RPMI7951 (cell line): ENCODE measurements at regions not wholly inside any gene's neighbourhood (a gene's known extent, or its start where the extent isn't known, plus 50 kb on each side); places are given as distances from the start of the nearest gene placed in this dataset.

Experiments used
- DNase-seq: peaks from one replicate; pipeline ENCODE4 v3.0.0-alpha.2; 2012; ENCODE audit warnings: low read depth

- DNase-seq = no peak
These were observed 312.8 kb downstream of the ZPLD1 start for GRCh38 chr3:102747611-102748010.

DNA sequence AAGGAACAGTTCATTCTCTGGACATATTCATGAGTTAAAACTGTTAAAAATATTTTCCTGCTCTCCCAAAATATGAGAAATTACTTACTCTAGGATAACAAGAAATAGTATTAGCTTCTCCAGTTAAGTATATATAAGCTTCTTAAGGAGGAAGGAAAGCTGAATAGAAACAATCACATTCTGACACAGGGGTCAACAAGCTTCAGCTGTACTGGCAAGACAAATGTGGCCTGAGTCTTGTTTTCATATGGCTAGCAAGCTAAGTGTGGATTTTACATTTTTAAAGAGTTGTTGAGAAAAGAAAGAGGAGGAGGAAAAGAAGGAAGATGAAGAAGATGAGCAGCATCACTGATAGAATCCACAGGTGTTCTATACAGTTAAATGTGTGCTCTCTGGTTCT, 313.8 kb downstream of the ZPLD1 start:
- DNase-seq = no peak

DNA sequence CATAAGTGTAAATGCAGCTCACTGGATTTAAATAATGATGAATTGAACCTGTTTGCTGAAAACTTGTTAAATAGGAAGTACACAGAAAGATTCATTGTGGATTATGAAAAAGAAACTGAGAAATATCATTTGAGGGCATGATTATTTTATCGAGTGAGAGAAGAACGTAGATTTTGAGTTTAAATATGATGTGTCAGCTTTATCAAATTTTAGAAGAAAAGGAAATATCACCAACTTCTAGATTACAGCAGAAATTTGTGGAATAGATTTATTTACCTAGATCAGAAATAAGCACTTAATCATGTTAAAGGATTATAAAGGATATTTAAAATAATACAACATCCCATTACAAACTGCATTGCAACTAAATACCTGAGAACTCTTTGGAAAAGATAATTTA, 315.5 kb downstream of the ZPLD1 start:
- DNase-seq = no peak

GRCh38 chr3:102753901-102754300, 319.1 kb downstream of the ZPLD1 start:
- DNase-seq = no peak

DNA sequence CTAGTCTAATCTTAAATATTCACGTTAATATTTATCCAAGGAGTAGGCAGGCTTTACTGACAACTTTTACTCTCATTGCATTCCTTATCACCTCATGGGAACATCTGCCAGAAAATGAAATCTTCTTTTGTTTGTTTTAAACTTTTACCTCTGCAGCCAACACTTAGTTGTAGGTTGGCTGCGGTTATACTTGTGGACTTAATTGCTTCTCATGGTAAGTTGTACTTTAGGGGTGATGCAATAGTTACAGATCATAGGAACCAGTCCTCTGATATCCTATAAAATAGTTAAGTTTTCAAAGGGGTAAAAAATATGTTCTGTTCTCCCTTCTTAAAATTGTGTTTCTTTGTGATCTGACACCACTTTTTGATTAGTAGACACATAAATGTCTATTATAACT, 321.9 kb downstream of the ZPLD1 start:
- no peak for DNase-seq

DNA sequence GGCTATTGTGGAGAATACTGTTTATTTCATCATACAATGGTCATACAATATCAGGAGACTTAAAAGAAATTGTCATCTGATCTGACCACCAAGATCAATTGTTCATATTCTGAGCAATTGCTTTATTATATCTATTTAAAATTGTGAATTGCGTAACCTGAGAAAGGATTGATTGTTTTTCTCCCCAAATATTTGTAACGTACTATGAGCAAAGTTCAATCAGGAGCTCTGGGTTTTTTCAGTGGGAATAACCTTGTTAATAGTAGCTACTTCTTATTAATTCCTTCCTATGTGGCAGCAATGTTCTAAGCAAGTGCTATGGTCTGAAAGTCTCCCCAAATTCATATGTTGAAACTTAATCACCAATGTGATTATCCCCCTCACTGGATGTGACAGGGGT, 323.1 kb downstream of the ZPLD1 start:
- no peak for DNase-seq

DNA sequence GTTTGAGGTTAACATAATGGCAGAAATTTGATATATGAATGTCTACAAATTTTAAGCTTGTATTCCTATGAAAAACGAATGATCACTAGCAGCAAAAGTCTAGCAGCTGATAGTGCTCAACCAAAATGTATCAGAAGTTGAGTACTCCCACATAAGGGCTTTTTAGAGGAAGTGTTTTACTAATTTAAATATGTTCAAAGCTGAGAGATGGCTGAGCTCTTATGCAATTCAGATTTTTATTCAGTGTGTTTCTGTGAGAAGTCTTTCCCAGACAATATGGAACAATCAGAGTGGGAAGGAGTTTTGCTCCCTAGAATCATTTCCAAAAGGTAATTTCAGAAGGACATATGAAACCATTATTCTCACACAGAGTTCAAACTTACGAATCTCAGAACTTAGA, 327.0 kb downstream of the ZPLD1 start:
- no peak for DNase-seq

DNA sequence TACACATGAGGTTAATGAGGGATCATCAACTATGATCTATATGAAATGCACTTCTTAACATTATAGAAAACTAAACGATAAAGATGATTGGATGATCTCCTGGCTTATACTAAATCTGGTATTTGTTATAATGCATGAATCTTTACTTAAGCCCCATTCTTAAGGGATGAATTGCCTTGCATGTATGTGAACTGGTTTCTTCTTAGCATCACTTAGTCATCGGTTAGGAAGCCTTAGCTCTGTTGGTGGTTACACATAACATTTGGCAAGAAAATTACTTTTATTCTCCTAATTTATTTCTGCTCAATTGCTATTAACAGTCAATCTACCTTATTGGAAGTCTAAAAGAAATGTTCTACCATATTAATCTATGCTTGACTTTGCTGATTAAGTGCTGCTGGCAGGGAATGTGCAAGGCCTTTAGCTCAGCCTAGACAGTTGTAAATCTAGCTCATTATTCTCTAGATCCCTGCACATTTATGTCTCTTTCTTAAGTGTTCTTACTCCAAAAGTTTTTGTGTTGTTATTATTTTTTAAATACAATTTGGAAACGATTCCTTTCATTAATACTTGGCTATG, 356.0 kb downstream of the ZPLD1 start:
- no peak for DNase-seq

GRCh38 chr3:102791641-102792589, 357.1 kb downstream of the ZPLD1 start:
- no peak for DNase-seq

DNA sequence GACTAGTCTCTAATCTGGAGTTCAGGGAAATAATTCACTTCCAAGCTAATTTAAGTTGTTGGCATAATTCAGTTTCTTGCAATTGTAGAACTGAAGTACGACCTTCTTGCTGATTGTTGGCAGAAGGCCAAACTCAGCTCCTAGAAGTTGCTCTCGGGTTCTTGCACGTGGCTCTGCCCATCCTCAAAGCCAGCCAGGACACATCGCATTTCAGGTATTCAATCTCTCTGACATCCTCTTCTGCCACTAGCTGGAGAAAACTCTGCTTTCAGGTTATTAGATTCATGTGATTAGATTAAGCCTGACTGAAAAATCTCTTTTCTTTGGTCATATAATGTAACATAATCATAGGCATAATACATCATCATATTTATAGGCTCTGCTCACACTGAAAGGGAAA, 362.0 kb downstream of the ZPLD1 start:
- no peak for DNase-seq

- DNase-seq = no peak
These were observed 368.1 kb downstream of the ZPLD1 start for GRCh38 chr3:102802819-102803420.

- no peak for DNase-seq
These were observed 376.1 kb downstream of the ZPLD1 start for GRCh38 chr3:102810937-102811336.

GRCh38 chr3:102826636-102827035, 391.8 kb downstream of the ZPLD1 start:
- no peak for DNase-seq

- DNase-seq = no peak
These were observed 392.6 kb downstream of the ZPLD1 start for GRCh38 chr3:102827386-102827785.

DNA sequence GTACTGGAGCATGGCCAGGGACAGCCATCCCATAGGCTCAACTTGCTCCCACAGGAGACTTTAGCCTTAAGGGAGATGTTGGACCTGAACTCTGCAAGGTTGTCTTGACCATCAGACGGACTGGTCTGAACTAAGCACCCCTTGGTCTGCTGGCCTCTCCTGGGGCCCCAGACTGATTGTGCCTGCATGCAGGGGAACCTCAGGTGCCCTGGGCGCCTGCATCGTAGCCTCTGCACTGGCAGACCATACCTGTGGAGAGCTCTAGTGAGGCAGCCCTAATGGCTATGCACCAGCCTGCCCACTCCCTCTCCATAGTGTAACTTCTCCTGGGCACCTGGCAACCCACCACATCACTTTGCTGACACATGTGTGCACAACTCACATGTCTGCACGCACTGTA, 395.6 kb downstream of the ZPLD1 start:
- DNase-seq = no peak

- no peak for DNase-seq
These were observed 407.1 kb downstream of the ZPLD1 start for GRCh38 chr3:102841866-102842265.

DNA sequence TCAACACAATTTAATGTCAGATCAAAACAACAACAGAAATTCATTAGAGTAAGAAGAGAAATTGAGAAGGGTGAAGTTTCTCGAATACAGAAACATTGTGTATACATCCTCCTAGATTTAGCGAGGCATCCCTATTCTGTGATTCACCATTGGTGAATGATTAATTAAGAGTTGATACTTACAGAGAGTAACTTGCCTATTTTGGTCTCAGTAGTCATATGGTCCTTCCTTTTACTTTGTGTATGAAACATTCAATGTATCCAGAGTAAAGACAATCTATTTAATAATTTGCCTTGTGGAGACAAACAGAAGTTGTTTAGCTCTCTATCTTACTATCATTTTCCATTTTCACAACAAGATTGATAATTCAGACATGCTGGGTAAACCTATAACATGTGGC, 432.0 kb downstream of the ZPLD1 start:
- DNase-seq = no peak

DNA sequence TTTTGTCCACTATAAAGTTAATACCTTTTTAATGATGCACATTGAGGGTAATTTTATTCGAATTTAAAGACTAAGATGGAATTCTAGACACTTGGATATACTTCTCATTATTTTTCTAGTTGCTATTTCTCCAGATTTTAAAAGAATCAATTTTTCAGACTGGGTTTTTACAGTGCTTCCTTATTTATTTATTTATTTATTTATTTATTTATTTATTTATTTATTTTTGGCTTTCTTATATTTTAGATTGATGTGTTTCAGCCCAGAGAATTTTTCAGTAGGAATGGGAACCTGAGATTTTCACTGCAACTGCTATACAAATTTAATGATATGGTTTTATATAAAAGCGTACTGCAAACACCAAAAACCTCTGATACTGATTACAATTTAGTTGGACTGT, 448.7 kb downstream of the ZPLD1 start:
- no peak for DNase-seq

- DNase-seq = no peak
These were observed 450.5 kb downstream of the ZPLD1 start for GRCh38 chr3:102885289-102885688.

DNA sequence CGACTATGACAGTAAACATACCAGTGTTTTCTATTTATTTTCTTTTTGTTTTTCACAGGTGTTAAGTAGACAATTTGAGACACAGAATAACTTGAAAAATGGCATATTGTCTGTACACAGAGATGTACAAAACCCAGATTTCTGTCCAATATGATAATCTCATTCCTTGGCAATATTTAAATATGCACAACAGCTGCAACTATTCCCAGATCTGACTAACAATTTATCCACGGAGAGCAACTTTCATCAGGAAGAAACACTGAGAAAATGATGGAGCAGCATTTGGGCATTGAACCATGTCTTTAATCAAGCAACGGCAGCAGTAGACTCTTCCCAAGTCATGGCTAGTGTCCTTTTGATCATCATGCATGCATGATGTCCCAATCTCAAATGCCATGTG, 452.6 kb downstream of the ZPLD1 start:
- DNase-seq = no peak

- DNase-seq = no peak
These were observed 462.2 kb downstream of the ZPLD1 start for GRCh38 chr3:102896851-102897621.

DNA sequence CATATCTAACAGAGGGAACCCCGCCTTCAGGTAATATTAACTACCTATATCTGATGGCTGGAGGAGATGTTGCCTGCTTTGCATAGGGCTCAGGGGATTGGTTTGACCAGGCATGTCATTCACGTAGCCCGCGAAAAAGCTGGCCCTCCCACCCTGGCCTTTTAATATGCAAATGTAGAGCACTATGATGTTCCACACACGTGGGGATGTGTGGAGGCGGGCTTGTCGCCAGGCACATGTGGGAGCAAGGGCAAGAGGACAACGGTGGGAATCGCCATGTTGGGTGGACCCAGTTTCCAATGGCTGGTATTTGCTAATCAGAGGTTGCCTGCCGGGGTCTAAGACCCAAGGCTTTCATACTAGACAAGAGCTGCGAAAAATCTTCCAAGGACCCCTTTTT, 469.8 kb downstream of the ZPLD1 start:
- DNase-seq = no peak
